ENCODE measurements at regions not wholly inside any gene's neighbourhood (a gene's known extent, or its start where the extent isn't known, plus 50 kb on each side); places are given as distances from the start of the nearest gene placed in this dataset.

GRCh38 chr2:187971893-187972292, 319.8 kb upstream of the GULP1 start:
- TF ChIP-seq, protein P1, sequence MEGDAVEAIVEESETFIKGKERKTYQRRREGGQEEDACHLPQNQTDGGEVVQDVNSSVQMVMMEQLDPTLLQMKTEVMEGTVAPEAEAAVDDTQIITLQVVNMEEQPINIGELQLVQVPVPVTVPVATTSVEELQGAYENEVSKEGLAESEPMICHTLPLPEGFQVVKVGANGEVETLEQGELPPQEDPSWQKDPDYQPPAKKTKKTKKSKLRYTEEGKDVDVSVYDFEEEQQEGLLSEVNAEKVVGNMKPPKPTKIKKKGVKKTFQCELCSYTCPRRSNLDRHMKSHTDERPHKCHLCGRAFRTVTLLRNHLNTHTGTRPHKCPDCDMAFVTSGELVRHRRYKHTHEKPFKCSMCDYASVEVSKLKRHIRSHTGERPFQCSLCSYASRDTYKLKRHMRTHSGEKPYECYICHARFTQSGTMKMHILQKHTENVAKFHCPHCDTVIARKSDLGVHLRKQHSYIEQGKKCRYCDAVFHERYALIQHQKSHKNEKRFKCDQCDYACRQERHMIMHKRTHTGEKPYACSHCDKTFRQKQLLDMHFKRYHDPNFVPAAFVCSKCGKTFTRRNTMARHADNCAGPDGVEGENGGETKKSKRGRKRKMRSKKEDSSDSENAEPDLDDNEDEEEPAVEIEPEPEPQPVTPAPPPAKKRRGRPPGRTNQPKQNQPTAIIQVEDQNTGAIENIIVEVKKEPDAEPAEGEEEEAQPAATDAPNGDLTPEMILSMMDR (IDR thresholded peaks at IDR 0.05; ENCODE audit: insufficient read depth, low read depth, low read length, missing control alignments) = peak; percentile 2
- no peak for DNase-seq (ENCODE audit: low read depth)
- H3K4me3 ChIP-seq (ENCODE audit: low read depth, low read length) = no peak overlapping the region

DNA sequence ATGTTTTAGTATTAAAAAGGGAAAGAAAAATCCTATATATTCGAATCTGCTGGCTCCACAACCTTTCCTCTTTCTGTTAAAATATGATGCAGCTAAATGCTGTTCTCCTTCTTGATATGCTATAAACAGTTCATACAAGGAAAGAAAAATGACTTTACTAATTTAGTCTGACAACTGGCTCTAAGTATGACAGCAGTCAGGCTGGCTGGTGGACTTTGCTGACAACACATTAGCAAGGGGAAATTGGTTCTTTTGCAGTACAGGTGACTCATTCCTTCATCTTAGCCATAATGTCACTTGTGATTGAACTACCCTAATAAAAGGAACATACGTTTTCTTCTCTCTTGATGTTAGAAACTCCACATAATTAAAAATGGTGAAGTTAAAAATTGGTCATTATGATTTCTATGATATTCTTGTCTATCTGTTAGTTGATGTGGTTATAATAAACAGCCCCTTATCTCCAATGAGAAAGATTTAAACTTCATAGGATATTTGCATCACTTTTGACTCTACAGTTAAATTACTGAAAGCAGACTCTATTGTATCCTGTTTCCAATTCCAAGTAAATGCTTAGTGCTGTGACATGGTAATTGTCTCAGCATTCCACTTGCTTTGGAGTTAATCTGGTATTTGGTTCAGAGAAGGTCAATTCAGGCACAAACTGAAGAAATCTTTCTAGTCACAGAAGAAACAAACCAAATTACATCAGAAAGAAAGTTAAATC, 315.3 kb upstream of the GULP1 start:
- H3K4me3 ChIP-seq (ENCODE audit: low read depth, low read length) = no peak overlapping the region
- no peak for DNase-seq (ENCODE audit: low read depth)
- TF ChIP-seq, protein P1 (IDR thresholded peaks at IDR 0.05; ENCODE audit: insufficient read depth, low read depth, low read length, missing control alignments) = no peak

DNA sequence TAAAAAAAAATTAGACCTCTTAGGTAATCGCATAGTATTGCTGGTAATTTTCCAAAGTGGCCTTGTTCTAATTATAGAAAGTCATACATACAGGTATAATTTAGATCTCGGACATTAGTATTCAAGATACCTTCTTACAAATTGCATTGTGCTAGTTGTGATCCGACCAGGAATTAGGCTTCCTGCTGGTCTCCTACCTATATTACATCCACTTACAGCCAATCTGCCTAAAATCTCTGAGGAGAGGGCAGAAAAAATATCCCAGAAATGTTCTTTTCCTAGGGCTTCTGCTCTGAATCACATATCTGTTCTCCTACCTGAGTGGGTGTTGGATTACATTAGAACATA, 314.7 kb upstream of the GULP1 start:
- DNase-seq (ENCODE audit: low read depth) = no peak
- no peak overlapping the region for H3K4me3 ChIP-seq (ENCODE audit: low read depth, low read length)
- TF ChIP-seq, protein P1 (IDR thresholded peaks at IDR 0.05; ENCODE audit: insufficient read depth, low read depth, low read length, missing control alignments) = no peak

- H3K4me3 ChIP-seq (ENCODE audit: low read depth, low read length) = no peak overlapping the region
- TF ChIP-seq, protein P1 (IDR thresholded peaks at IDR 0.05; ENCODE audit: insufficient read depth, low read depth, low read length, missing control alignments) = no peak
- no peak for DNase-seq (ENCODE audit: low read depth)
Measured at GRCh38 chr2:187978356-187978755, 313.3 kb upstream of the GULP1 start.

DNA sequence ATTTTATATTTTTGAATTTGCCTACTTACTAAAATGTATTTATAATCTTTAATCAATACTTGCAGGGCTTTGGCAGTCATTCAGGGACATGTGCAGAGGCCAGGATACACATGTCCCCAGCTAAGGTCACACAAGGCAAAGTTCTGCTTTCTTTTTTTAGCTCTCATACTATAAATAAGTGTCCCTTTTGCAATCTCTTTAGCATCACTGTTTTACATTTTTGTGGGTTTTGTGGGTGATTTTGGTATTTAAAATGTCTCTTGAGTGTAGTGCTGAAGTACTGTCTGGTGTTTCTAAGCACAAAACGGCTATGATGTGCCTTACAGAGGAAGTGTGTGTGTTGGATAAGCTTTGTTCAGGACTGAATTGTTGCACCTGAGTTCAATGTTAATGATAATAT, 309.0 kb upstream of the GULP1 start:
- TF ChIP-seq, protein P1 (IDR thresholded peaks at IDR 0.05; ENCODE audit: insufficient read depth, low read depth, low read length, missing control alignments) = no peak
- no peak overlapping the region for H3K4me3 ChIP-seq (ENCODE audit: low read depth, low read length)
- DNase-seq (ENCODE audit: low read depth) = peak; percentile 67

DNA sequence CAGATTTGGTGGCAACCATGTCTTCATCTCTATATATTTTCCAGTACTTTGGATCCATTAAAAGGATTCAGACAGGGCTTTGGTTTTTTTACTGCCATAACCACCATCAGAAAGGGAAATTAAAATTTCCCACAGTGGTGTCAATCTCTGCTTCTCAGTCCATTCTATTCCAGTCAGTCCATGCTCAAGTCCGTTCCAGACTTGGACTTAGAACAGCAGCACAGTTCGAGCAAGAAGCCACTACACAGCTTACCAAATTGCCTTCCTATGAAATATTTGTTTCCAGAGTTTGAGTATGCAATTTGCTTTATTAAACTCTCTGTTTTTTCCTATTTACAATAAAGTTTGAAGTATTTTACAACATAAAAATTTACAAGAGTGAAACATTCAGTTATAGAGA, 306.5 kb upstream of the GULP1 start:
- H3K4me3 ChIP-seq (ENCODE audit: low read depth, low read length) = no peak overlapping the region
- TF ChIP-seq, protein P1 (IDR thresholded peaks at IDR 0.05; ENCODE audit: insufficient read depth, low read depth, low read length, missing control alignments) = no peak
- DNase-seq (ENCODE audit: low read depth) = no peak

DNA sequence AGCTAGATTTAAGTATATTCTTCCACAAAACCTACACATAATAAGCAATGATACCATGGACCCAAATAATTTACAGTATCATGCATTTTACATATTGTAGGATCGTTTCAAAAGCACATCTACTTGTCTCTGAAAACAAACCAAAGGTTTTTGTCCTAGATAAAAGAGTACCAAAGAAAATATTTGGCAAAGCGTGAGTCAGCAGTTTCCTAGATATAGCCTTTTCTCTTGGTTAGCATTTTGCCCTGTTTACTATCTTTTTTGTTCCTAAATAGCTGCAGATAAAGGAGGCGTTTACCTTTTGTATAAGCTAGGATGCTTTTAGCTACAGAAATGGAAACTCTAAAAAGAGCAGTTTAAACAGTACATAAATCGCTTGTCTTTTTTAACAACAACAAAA, 305.8 kb upstream of the GULP1 start:
- TF ChIP-seq, protein P1 (IDR thresholded peaks at IDR 0.05; ENCODE audit: insufficient read depth, low read depth, low read length, missing control alignments) = no peak
- DNase-seq (ENCODE audit: low read depth) = no peak

More for the DNA sequence above, 305.8 kb upstream of the GULP1 start:
- H3K4me3 ChIP-seq (ENCODE audit: low read depth, low read length) = no peak overlapping the region

Data from GM12865 (cell line).